Uterus (tissue), 2 donors: ENCODE measurements at regions not wholly inside any gene's neighbourhood (a gene's known extent, or its start where the extent isn't known, plus 50 kb on each side); places are given as distances from the start of the nearest gene placed in this dataset.

Experiments used
- CTCF ChIP-seq, 4 experiments: fragments of 200-600 bp in 2 of 4; fragments of 450-650 bp in 2 of 4; sonication (generic) in 2 of 4; IDR thresholded peaks; one replicate each; pipeline ENCODE4 v1.5.1; 2016 to 2019; ENCODE audit warnings: antibody characterized with exemption in 4 of 4, mild to moderate bottlenecking in 2 of 4, moderate library complexity in 1 of 4
- POLR2A ChIP-seq, 2 donors: fragments of 450-650 bp; IDR thresholded peaks; one replicate each; pipeline ENCODE4 v1.6.1; 2016; ENCODE audit warnings: antibody characterized with exemption in 2 of 2, mild to moderate bottlenecking in 1 of 2, moderate library complexity in 1 of 2

DNA sequence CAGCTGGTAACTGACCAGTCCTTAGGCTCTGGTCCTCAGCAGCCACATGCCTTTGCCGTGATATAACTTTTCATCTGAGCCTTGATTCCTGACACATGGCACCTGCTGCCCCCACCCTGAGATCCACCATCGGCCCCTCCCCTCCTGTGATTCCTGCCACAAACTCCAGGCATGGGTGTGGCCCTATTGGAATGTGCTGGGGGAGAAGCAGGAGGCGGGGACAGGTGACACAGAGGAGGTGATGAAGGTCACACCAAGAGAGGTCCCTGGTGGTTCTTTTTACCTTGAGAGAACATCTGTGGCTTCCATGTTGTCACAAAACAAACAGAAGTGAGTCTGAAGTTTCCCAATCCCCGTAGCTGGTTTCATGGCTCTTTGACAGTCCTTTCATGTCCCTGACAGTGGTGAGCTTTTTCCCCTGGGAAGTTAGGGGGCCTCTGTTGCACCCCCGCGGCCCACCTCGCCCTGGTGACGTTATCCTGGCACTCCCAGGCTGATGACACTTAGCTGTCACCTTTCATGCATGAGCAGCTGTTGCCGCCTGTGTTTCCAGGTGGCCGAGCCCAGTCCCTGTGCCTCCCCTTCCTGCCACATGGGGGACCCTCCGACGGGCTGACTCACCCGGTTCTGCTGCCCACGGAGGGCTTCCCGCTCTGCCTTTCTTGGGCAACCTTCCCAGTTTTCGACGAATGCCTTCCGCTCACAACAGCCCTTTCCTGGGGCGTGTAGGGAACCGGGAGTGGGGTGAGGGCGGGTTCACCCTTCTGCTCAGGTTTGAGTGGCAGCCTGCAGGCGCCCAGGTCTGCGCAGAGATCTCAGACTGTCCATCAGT lies 66.3 kb upstream of the GLI2 start:
- TF ChIP-seq CTCF (IDR thresholded peaks at IDR 0.05), result no peak
- TF ChIP-seq POLR2A (IDR thresholded peaks at IDR 0.05), result no peak
